RWPE1 (cell line): ENCODE measurements at regions not wholly inside any gene's neighbourhood (a gene's known extent, or its start where the extent isn't known, plus 50 kb on each side); places are given as distances from the start of the nearest gene placed in this dataset.

ENCODE experiments used
- CTCF ChIA-PET: fragments of 350-600 bp; sonication (Branson Sonifier 250); formaldehyde crosslinking; extraction: SDS; loops from one replicate; lab custom pipeline; 2021; lab: Yijun Ruan, JAX
- POLR2A ChIA-PET: fragments of 400-600 bp; formaldehyde crosslinking; extraction: SDS; loops from one replicate; lab custom pipeline; 2020; ENCODE audit warnings: antibody characterized with exemption; ENCODE audit not compliant: low non-redundant PET; lab: Yijun Ruan, JAX
- DNase-seq: peaks from one replicate; pipeline ENCODE4 v3.0.0; 2012; ENCODE audit warnings: low spot score
- H3K27ac ChIP-seq: fragments of 450-650 bp; 2 replicates; pipeline ENCODE4 v1.5.1; 2017
- CTCF ChIP-seq: fragments of 450-650 bp; conservative IDR thresholded peaks from 2 replicates; pipeline ENCODE4 v1.5.1; 2017; ENCODE audit warnings: low read depth, mild to moderate bottlenecking

- DNase-seq, result no peak
- POLR2A ChIA-PET, result no interaction called here
- no peak for TF ChIP-seq CTCF
- CTCF ChIA-PET, result interaction anchor here (0.5 to 0.6 kb wide), 2 partner anchors 17 to 24 kb away, joined by 3 read pairs; no protein-coding TSS in a partner anchor
- H3K27ac ChIP-seq, result no peak overlapping the region
These were observed 173.9 kb upstream of the CD96 start for GRCh38 chr3:111368056-111368455.

GRCh38 chr3:111369958-111370357 is 172.0 kb upstream of the CD96 start:
- no peak overlapping the region for H3K27ac ChIP-seq
- TF ChIP-seq CTCF, result no peak
- DNase-seq, result no peak
- ChIA-PET CTCF (no interaction called here), POLR2A (no interaction called here)

GRCh38 chr3:111373239-111373638 is 168.8 kb upstream of the CD96 start:
- H3K27ac ChIP-seq, result no peak overlapping the region
- no peak for TF ChIP-seq CTCF
- ChIA-PET POLR2A (no interaction called here), CTCF (no interaction called here)
- no peak for DNase-seq

- no peak for DNase-seq
- ChIA-PET CTCF (interaction anchor here (0.6 kb wide), 1 partner anchor 18 kb away, joined by 4 read pairs; no protein-coding TSS in a partner anchor), POLR2A (no interaction called here)
- no peak for TF ChIP-seq CTCF
- H3K27ac ChIP-seq, result no peak overlapping the region
These were observed 168.1 kb upstream of the CD96 start for GRCh38 chr3:111373861-111374260.

- ChIA-PET CTCF (interaction anchor here (0.6 kb wide), 1 partner anchor 91 kb away, joined by 3 read pairs; no protein-coding TSS in a partner anchor), POLR2A (no interaction called here)
- no peak for DNase-seq
- no peak for TF ChIP-seq CTCF
- no peak overlapping the region for H3K27ac ChIP-seq
These were observed 156.0 kb upstream of the CD96 start for GRCh38 chr3:111385971-111386495.

- no peak for TF ChIP-seq CTCF
- no peak for DNase-seq
- ChIA-PET CTCF (interaction anchor here (0.9 kb wide), 1 partner anchor 118 kb away, joined by 3 read pairs; no protein-coding TSS in a partner anchor), POLR2A (no interaction called here)
- no peak overlapping the region for H3K27ac ChIP-seq
These were observed 149.1 kb upstream of the CD96 start for GRCh38 chr3:111392894-111393398.
